ENCODE measurements at regions not wholly inside any gene's neighbourhood (a gene's known extent, or its start where the extent isn't known, plus 50 kb on each side); places are given as distances from the start of the nearest gene placed in this dataset.

DNA sequence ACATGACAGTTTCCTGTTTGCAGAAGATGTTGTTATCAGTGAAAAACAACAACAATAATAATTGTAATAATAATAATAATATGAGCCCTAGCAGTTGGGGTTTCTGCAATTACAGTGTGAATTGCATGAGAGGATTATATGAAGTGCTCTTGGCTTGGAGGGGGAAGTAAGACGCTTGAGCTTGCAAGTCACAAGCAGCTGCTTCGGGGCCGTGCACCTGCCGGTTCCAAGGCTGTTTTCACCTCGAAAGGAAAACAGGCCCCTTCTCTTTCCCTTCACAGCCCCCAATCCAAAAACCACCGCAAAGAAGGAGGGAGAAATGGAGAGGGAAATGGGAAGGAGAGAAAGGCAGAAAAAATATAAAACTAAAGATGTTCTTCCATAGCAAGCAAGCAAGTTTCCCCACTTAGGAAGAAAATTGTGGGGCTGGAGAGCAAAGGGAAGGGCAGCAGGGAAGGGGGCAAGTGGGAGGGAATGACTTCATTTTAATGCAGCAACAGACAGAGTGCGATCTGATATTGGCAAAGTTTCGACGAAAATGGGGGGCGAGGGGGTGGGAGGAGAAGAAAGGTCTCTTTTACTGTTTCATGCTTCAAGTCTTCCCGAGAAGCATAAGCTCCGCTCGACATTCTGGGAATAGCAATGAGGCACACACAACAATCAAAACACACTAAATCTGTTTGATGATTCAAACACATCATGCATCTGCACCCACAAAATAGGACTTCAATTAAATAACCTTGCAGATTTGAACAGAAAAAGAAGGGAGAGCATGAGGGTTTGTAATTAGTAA, 284.2 kb upstream of the ATP11B start:
- TF ChIP-seq, protein P1, sequence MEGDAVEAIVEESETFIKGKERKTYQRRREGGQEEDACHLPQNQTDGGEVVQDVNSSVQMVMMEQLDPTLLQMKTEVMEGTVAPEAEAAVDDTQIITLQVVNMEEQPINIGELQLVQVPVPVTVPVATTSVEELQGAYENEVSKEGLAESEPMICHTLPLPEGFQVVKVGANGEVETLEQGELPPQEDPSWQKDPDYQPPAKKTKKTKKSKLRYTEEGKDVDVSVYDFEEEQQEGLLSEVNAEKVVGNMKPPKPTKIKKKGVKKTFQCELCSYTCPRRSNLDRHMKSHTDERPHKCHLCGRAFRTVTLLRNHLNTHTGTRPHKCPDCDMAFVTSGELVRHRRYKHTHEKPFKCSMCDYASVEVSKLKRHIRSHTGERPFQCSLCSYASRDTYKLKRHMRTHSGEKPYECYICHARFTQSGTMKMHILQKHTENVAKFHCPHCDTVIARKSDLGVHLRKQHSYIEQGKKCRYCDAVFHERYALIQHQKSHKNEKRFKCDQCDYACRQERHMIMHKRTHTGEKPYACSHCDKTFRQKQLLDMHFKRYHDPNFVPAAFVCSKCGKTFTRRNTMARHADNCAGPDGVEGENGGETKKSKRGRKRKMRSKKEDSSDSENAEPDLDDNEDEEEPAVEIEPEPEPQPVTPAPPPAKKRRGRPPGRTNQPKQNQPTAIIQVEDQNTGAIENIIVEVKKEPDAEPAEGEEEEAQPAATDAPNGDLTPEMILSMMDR (conservative IDR thresholded peaks at IDR 0.05; ENCODE audit: low read depth, low read length): no peak
- no peak for TF ChIP-seq POLR2A (IDR thresholded peaks at IDR 0.05; ENCODE audit: low read depth, low read length)
- TF ChIP-seq RCOR1 (IDR thresholded peaks at IDR 0.05; ENCODE audit: insufficient replicate concordance, low read length): no peak
- no peak for TF ChIP-seq FOS (IDR thresholded peaks at IDR 0.05; ENCODE audit: low read depth, low read length)
- no peak for TF ChIP-seq CEBPB (IDR thresholded peaks at IDR 0.05; ENCODE audit: low read depth, low read length)
- TF ChIP-seq USF2 (IDR thresholded peaks at IDR 0.05; ENCODE audit: low read depth, low read length): no peak
- no peak for TF ChIP-seq BHLHE40 (IDR thresholded peaks at IDR 0.05; ENCODE audit: low read depth, low read length)
- no peak for TF ChIP-seq MAZ (IDR thresholded peaks at IDR 0.05; ENCODE audit: borderline replicate concordance, low read depth, low read length)
- no peak for TF ChIP-seq RAD21 (IDR thresholded peaks at IDR 0.05; ENCODE audit: low read length)
